Uterus (tissue), 3 donors: ENCODE measurements at regions not wholly inside any gene's neighbourhood (a gene's known extent, or its start where the extent isn't known, plus 50 kb on each side); places are given as distances from the start of the nearest gene placed in this dataset.
A peak's percentile ranks its signal among the peaks of the same experiment; 100 is the strongest.

Experiments used
- DNase-seq, 2 donors: peaks; one replicate each; pipeline ENCODE4 v3.0.0-alpha.2; 2019 to 2020
- H3K27ac ChIP-seq, 2 donors: fragments of 200-600 bp; sonication (generic); 1 replicate in 1 of 2; 2 replicates in 1 of 2; pipeline ENCODE4 v1.5.1; 2016 to 2018
- H3K27me3 ChIP-seq, 2 donors: fragments of 200-600 bp; sonication (generic); one replicate each; pipeline ENCODE4 v1.5.1; 2018 to 2019; ENCODE audit warnings: control low read depth in 1 of 2
- H3K36me3 ChIP-seq, 2 donors: fragments of 200-600 bp; sonication (generic); one replicate each; pipeline ENCODE4 v1.5.1; 2019; ENCODE audit warnings: control low read depth in 1 of 2
- H3K4me1 ChIP-seq, 2 donors: fragments of 200-600 bp; sonication (generic); one replicate each; pipeline ENCODE4 v1.5.1; 2018 to 2019; ENCODE audit warnings: control low read depth in 1 of 2
- H3K4me3 ChIP-seq, 2 donors: fragments of 200-600 bp; sonication (generic); 1 replicate in 1 of 2; 2 replicates in 1 of 2; pipeline ENCODE4 v1.5.1; 2018 to 2019; ENCODE audit warnings: mild to moderate bottlenecking in 1 of 2
- H3K9me3 ChIP-seq, 2 donors: fragments of 200-600 bp; sonication (generic); one replicate each; pipeline ENCODE4 v1.5.1; 2019; ENCODE audit warnings: control low read depth in 1 of 2
- POLR2A ChIP-seq, 2 donors: fragments of 450-650 bp; IDR thresholded peaks; one replicate each; pipeline ENCODE4 v1.6.1; 2016; ENCODE audit warnings: antibody characterized with exemption in 2 of 2, mild to moderate bottlenecking in 1 of 2, moderate library complexity in 1 of 2
- intact Hi-C: fragments of 100-400 bp; cut with DNase I; formaldehyde crosslinking; loops from one replicate; pipeline ENCODE4 v1.15.1; 2023; ENCODE audit warnings: low total_unique reads
- TF ChIP-seq, protein P1 (sequence below), 4 experiments: fragments of 200-600 bp in 2 of 4; fragments of 450-650 bp in 2 of 4; sonication (generic) in 2 of 4; IDR thresholded peaks; one replicate each; pipeline ENCODE4 v1.5.1; 2016 to 2019; ENCODE audit warnings: antibody characterized with exemption in 4 of 4, mild to moderate bottlenecking in 2 of 4, moderate library complexity in 1 of 4
- donor health status: DM: yes; HTN: yes; CAD: no.

DNA sequence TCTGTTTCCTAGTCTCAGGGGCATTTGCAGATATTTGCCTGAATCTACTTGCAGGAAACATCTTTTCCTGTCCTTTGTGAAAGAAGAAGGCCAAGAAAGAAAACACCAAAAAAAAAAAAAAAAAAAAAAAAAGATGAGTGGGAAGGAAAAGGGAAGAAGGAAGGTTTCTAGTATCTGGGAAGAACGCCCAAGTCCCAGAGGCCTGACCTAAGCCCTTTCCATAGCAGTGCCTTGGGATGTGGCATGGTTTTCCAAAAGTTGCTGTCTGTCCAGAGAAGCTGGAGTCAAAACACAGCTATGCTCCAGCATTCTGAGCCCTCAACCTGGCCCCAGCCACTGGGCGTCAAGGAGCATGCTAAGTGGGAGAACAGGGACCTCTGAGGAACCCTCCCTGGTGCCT is 123.5 kb downstream of the INHBB start:
- Histone ChIP-seq H3K4me1 (peaks cover 0 to 7% of the 10 kb centered on the region in 2 donors), H3K4me3 (no peak overlapping the region), H3K36me3 (no peaks in the 10 kb centered on the region), H3K27ac (peak overlapping the region; percentile 82 to 84), H3K27me3 (no peaks in the 10 kb centered on the region), H3K9me3 (no peaks in the 10 kb centered on the region)
- intact Hi-C loops, result no loop called here
- no peak for TF ChIP-seq POLR2A (IDR thresholded peaks at IDR 0.05)
- TF ChIP-seq, protein P1, sequence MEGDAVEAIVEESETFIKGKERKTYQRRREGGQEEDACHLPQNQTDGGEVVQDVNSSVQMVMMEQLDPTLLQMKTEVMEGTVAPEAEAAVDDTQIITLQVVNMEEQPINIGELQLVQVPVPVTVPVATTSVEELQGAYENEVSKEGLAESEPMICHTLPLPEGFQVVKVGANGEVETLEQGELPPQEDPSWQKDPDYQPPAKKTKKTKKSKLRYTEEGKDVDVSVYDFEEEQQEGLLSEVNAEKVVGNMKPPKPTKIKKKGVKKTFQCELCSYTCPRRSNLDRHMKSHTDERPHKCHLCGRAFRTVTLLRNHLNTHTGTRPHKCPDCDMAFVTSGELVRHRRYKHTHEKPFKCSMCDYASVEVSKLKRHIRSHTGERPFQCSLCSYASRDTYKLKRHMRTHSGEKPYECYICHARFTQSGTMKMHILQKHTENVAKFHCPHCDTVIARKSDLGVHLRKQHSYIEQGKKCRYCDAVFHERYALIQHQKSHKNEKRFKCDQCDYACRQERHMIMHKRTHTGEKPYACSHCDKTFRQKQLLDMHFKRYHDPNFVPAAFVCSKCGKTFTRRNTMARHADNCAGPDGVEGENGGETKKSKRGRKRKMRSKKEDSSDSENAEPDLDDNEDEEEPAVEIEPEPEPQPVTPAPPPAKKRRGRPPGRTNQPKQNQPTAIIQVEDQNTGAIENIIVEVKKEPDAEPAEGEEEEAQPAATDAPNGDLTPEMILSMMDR (IDR thresholded peaks at IDR 0.05), result no peak
- DNase-seq, result peak in 1 of 2 donors; percentile 38

DNA sequence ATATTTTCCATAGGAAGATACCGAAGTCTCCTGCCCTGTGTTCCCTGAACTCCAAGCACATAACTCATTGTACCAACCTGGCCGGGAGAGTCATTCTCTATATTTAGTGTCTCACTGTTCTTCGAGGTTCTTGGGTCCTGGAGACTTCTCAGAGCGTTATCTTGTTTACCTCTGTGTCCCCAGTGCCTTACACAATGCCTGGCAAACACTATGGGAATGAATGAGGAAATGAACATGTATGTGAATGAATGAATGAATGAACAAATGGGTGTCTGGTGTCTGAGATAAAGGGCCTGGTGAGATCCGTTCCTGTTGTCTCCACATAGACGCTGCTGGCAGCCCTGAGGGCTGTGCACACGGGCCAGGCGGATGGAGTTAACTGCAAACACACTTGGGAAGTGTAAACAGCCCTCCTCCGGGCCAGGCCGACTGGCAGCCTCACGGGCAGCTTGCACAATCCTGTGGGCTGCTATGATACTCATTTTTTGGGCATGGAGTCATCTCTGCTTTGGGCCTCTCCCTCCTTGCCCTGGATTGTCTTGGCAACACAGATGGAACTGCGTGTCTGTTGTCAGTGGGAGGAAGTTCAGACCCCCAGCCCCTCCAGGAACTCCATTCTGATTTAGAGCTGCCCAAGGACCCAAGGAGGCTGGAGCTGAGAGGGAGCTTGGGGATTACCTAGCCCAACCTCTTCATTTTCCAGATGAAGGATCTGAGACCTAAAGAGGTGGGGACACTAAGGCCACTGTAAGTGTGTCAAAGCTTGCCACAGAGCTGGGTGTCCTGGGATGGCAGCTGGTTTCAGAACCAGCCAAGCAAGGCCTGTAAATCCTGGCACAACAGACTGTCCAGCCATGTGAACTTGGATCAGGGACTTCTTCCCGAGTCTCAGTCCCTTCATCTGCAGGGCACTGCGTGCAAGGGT is 124.4 kb downstream of the INHBB start:
- Histone ChIP-seq H3K27ac (peak overlapping the region; percentile 82 to 84), H3K4me1 (peaks cover 0 to 7% of the 10 kb centered on the region in 2 donors), H3K27me3 (no peaks in the 10 kb centered on the region), H3K36me3 (no peaks in the 10 kb centered on the region), H3K9me3 (no peaks in the 10 kb centered on the region), H3K4me3 (no peak overlapping the region)
- TF ChIP-seq POLR2A (IDR thresholded peaks at IDR 0.05), result no peak
- TF ChIP-seq, protein P1 (IDR thresholded peaks at IDR 0.05), result no peak
- intact Hi-C loops, result no loop called here
- DNase-seq, result peak; percentile 71 to 86

DNA sequence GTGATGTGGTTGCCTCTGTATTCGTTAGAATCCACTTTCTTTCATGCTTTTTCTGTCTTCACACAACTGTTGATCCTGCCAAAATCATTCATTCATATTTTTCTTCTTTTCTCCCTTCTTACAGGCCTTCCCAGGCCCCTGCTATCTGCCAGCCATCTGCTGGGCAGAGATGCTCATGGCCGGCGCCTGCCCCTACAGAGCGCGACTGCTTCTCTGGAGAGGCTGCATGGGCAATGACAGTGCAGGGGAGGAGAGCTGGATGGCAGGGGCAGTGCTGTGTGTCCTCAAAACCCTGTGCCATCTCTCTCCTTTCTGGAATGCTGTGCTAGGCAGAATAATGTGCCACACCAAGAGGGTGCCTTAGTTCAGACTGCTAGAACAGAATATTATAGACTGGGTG is 125.2 kb downstream of the INHBB start:
- no peak for DNase-seq
- Histone ChIP-seq H3K27ac (peak overlapping the region; percentile 82 to 84), H3K9me3 (no peaks in the 10 kb centered on the region), H3K36me3 (no peaks in the 10 kb centered on the region), H3K4me3 (no peak overlapping the region), H3K27me3 (no peaks in the 10 kb centered on the region), H3K4me1 (peaks cover 0 to 7% of the 10 kb centered on the region in 2 donors)
- no peak for TF ChIP-seq POLR2A (IDR thresholded peaks at IDR 0.05)
- TF ChIP-seq, protein P1 (IDR thresholded peaks at IDR 0.05), result no peak
- intact Hi-C loops, result no loop called here

DNA sequence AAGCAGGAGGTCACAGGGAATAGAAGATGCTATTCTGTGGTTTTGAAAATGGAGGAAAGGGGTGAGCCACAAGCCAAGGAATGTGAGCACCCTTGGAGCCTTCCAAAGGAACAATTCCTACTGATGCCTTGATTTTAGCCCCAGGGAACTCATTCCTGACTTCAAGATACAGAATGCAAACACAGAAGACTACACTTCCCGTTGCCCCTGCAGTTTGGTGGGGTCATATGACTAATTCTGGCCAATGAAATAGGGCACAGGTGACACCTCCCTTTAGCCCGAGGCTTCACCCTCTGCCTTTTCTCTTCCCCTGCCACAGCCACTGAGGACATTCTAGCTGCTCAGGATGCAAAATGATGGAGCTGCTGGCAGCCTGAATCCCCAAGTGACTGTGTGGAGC is 126.1 kb downstream of the INHBB start:
- intact Hi-C loops, result no loop called here
- no peaks in the 10 kb centered on the region for H3K27me3 ChIP-seq
- H3K27ac ChIP-seq, result no peak overlapping the region
- DNase-seq, result no peak
- H3K9me3 ChIP-seq, result no peaks in the 10 kb centered on the region
- H3K36me3 ChIP-seq, result no peaks in the 10 kb centered on the region
- H3K4me1 ChIP-seq, result peaks cover 0 to 7% of the 10 kb centered on the region in 2 donors
- no peak overlapping the region for H3K4me3 ChIP-seq
- TF ChIP-seq, protein P1 (IDR thresholded peaks at IDR 0.05), result no peak
- TF ChIP-seq POLR2A (IDR thresholded peaks at IDR 0.05), result no peak

DNA sequence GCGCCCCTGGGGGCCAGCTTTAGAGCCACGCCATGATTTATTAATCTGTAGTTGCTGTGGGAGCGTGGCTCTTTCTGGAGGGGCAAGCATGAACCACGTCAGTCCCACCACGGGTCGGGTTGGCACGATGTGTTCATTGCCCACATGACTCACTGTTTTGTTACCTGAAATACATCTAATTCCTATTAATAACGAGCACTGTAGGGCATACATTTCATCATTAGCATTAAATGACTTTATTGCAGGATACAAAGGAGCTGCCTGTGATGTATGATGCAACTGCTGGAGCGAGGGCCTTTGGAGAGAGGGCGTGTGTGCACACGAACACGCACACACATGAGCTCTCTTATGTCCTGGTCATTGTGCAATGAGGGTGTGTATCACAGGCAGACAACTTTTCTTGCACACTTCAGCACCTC is 127.0 kb downstream of the INHBB start:
- peak in 1 of 2 donors; percentile 1 for DNase-seq

More for the DNA sequence above, 127.0 kb downstream of the INHBB start:
- intact Hi-C loops, result no loop called here
- Histone ChIP-seq H3K36me3 (no peaks in the 10 kb centered on the region), H3K4me3 (no peak overlapping the region), H3K4me1 (peaks cover 0 to 7% of the 10 kb centered on the region in 2 donors), H3K27me3 (no peaks in the 10 kb centered on the region), H3K27ac (no peak overlapping the region), H3K9me3 (no peaks in the 10 kb centered on the region)
- TF ChIP-seq POLR2A (IDR thresholded peaks at IDR 0.05), result no peak
- TF ChIP-seq, protein P1 (IDR thresholded peaks at IDR 0.05), result no peak
